ENCODE measurements at regions not wholly inside any gene's neighbourhood (a gene's known extent, or its start where the extent isn't known, plus 50 kb on each side); places are given as distances from the start of the nearest gene placed in this dataset.

DNA sequence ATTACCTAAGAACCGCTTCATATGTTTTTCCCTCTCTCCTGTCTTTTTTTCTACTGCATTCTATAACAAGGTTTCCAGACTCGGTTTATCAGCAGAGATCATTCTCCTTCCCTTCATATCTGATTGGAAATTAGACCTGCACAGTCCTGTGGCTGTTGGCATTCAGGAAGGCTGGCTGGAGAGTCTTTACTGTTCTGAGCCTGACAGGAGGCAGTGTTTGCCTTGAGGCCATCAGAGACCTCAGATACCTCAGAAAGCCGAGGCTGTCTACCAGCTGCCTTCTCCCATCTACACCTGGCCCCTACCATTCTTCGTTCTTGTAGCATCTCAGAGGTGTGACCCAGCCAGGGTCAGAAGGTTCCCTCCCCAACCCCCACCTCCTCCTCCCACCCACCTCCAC lies 182.0 kb downstream of the CAND1 start:
- no peak overlapping the region for H4K8ac ChIP-seq (replicated peaks; ENCODE audit: insufficient read length, low read depth, low read length)
- H2BK20ac ChIP-seq (ENCODE audit: low read depth, low read length, poor library complexity, severe bottlenecking), result no peak overlapping the region
- no peak overlapping the region for H2BK120ac ChIP-seq (ENCODE audit: low read depth, low read length, poor library complexity, severe bottlenecking)
- no peak overlapping the region for H4K91ac ChIP-seq (ENCODE audit: insufficient read length, low read depth, low read length)
- no peak overlapping the region for H3K27ac Mint-ChIP-seq
- no peak overlapping the region for H3K56ac ChIP-seq (ENCODE audit: insufficient read length, low read depth, low read length)
- no peaks in the 10 kb centered on the region for H3K4me1 ChIP-seq (ENCODE audit: insufficient read depth, low read length)
- H3K27me3 ChIP-seq (ENCODE audit: insufficient read depth, low read length), result no peaks in the 10 kb centered on the region; the same call in 1 of the 2 replicates
- no peak overlapping the region for H4K5ac ChIP-seq (ENCODE audit: insufficient read length, low read depth, low read length)
- no peak overlapping the region for H2BK5ac ChIP-seq (ENCODE audit: insufficient read length, low read length)
- H3K79me2 ChIP-seq (ENCODE audit: insufficient read depth, low read length), result no peaks in the 10 kb centered on the region
- no peaks in the 10 kb centered on the region for H3K23me2 ChIP-seq (ENCODE audit: insufficient read length, low read depth, low read length, poor library complexity, severe bottlenecking)
- no peak overlapping the region for H3K18ac ChIP-seq (ENCODE audit: insufficient read length, low read depth, low read length)
- no peak overlapping the region for H3K27ac ChIP-seq (ENCODE audit: insufficient read length, low read depth, low read length)
- H2AK5ac ChIP-seq (ENCODE audit: insufficient read length, low read length), result no peak overlapping the region
- no peaks in the 10 kb centered on the region for H3K79me1 ChIP-seq (ENCODE audit: insufficient read depth, low read depth, low read length, poor library complexity, severe bottlenecking)
- H2AFZ ChIP-seq (ENCODE audit: low read length), result no peak overlapping the region
- no peak overlapping the region for H2BK12ac ChIP-seq (ENCODE audit: insufficient read length, low read depth, low read length)
- no peak overlapping the region for H3T11ph ChIP-seq (ENCODE audit: low read length)
- DNase-seq, result no peak
- no peaks in the 10 kb centered on the region; a peak in 1 of 7 replicates for H3K36me3 Mint-ChIP-seq (ENCODE audit: insufficient read depth in 1 of 3, low read depth in 3 of 3)
- H3K14ac ChIP-seq (ENCODE audit: insufficient read depth, low read length), result no peak overlapping the region
- peaks cover 9 to 11% of the 10 kb centered on the region in 2 experiments for H3K4me1 Mint-ChIP-seq
- H3K9me3 ChIP-seq (ENCODE audit: control insufficient read depth, low read depth, low read length), result no peaks in the 10 kb centered on the region
- H3K9ac ChIP-seq (ENCODE audit: extremely low read depth, insufficient read length, low read length), result no peak overlapping the region
- TF ChIP-seq, protein P1, sequence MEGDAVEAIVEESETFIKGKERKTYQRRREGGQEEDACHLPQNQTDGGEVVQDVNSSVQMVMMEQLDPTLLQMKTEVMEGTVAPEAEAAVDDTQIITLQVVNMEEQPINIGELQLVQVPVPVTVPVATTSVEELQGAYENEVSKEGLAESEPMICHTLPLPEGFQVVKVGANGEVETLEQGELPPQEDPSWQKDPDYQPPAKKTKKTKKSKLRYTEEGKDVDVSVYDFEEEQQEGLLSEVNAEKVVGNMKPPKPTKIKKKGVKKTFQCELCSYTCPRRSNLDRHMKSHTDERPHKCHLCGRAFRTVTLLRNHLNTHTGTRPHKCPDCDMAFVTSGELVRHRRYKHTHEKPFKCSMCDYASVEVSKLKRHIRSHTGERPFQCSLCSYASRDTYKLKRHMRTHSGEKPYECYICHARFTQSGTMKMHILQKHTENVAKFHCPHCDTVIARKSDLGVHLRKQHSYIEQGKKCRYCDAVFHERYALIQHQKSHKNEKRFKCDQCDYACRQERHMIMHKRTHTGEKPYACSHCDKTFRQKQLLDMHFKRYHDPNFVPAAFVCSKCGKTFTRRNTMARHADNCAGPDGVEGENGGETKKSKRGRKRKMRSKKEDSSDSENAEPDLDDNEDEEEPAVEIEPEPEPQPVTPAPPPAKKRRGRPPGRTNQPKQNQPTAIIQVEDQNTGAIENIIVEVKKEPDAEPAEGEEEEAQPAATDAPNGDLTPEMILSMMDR (conservative IDR thresholded peaks at IDR 0.05), result no peak
- no peaks in the 10 kb centered on the region for H3K27me3 Mint-ChIP-seq (ENCODE audit: low read depth)
- H4K20me1 ChIP-seq (ENCODE audit: control insufficient read depth, insufficient read depth, insufficient read length), result no peaks in the 10 kb centered on the region
- H3K4me3 Mint-ChIP-seq, result no peak overlapping the region
- no peak overlapping the region for H3K4ac ChIP-seq (ENCODE audit: low read depth, low read length)
- no peak overlapping the region for H2BK15ac ChIP-seq (ENCODE audit: low read depth, low read length)
- H3K9me3 Mint-ChIP-seq, result no peaks in the 10 kb centered on the region
- WGBS (ENCODE audit: extremely low coverage, insufficient read length, low lambda C conversion rate), result no CpG with 5 or more reads among the region's 4 CpGs
- no peak overlapping the region for H3K4me2 ChIP-seq (ENCODE audit: insufficient read depth, insufficient read length, low read length)
- H3K23ac ChIP-seq (ENCODE audit: insufficient read length, low read depth, low read length), result no peak overlapping the region
